WTC11 (cell line): ENCODE measurements at regions not wholly inside any gene's neighbourhood (a gene's known extent, or its start where the extent isn't known, plus 50 kb on each side); places are given as distances from the start of the nearest gene placed in this dataset.

Experiments used
- ATAC-seq: fragments of 200-7000 bp; cut with Tn5 transposase; 2 replicates; pipeline ENCODE4 v1.10.0; 2021; ENCODE audit warnings: mild to moderate bottlenecking, moderate library complexity
- CTCF ChIA-PET: fragments of 300-600 bp; sonication (Branson Sonifier 250); formaldehyde crosslinking; loops from one replicate; lab custom pipeline; 2021; ENCODE audit warnings: antibody characterized with exemption; lab: Charles Lee
- POLR2A ChIA-PET: fragments of 350-600 bp; sonication (Branson Sonifier 250); formaldehyde crosslinking; loops from one replicate; lab custom pipeline; 2021; ENCODE audit warnings: antibody characterized with exemption; lab: Charles Lee
- DNase-seq: peaks from one replicate; pipeline ENCODE4 v3.0.0; 2021; ENCODE audit warnings: low spot score
- H3K27ac Mint-ChIP-seq: 2 replicates; pipeline ENCODE4 v1.8.0; 2021; ENCODE audit warnings: mixed read lengths
- H3K27me3 Mint-ChIP-seq: 2 replicates; pipeline ENCODE4 v1.8.0; 2021; ENCODE audit warnings: low read depth, mild to moderate bottlenecking, moderate library complexity, mixed read lengths
- H3K36me3 Mint-ChIP-seq: 2 replicates; pipeline ENCODE4 v1.8.0; 2021; ENCODE audit warnings: mixed read lengths
- H3K4me1 Mint-ChIP-seq: 2 replicates; pipeline ENCODE4 v1.8.0; 2022; ENCODE audit warnings: mixed read lengths
- H3K4me3 Mint-ChIP-seq: 2 replicates; pipeline ENCODE4 v1.8.0; 2021; ENCODE audit warnings: mild to moderate bottlenecking, moderate library complexity, mixed read lengths
- H3K9me3 Mint-ChIP-seq: 2 replicates; pipeline ENCODE4 v1.8.0; 2021; ENCODE audit warnings: mixed read lengths
- AR ChIP-seq: fragments of 250-450 bp; sonication (Bioruptor Pico); IDR thresholded peaks from 2 replicates; pipeline ENCODE4 v1.9.0; 2021; ENCODE audit warnings: mild to moderate bottlenecking
- E2F1 ChIP-seq: sonication (generic); formaldehyde crosslinking; IDR thresholded peaks from 2 replicates; pipeline ENCODE4 v1.8.0; 2022; ENCODE audit warnings: mild to moderate bottlenecking, missing genetic modification reagents
- ETV6 ChIP-seq: sonication (generic); formaldehyde crosslinking; IDR thresholded peaks from 2 replicates; pipeline ENCODE4 v1.8.1; 2022; ENCODE audit warnings: mild to moderate bottlenecking, missing genetic modification reagents
- FOXP1 ChIP-seq: sonication (generic); formaldehyde crosslinking; IDR thresholded peaks from 2 replicates; pipeline ENCODE4 v1.8.0; 2022; ENCODE audit warnings: missing genetic modification reagents, mild to moderate bottlenecking, moderate library complexity, borderline replicate concordance
- FOXP4 ChIP-seq: sonication (generic); formaldehyde crosslinking; IDR thresholded peaks from 2 replicates; pipeline ENCODE4 v1.8.0; 2022; ENCODE audit warnings: mild to moderate bottlenecking, missing genetic modification reagents
- GABPB1 ChIP-seq: sonication (generic); formaldehyde crosslinking; IDR thresholded peaks from 2 replicates; pipeline ENCODE4 v1.8.1; 2023; ENCODE audit warnings: mild to moderate bottlenecking, missing genetic modification reagents
- GRHL2 ChIP-seq: fragments of 250-450 bp; sonication (Bioruptor Pico); IDR thresholded peaks from 2 replicates; pipeline ENCODE4 v1.8.0; 2022; ENCODE audit warnings: mild to moderate bottlenecking, moderate library complexity; ENCODE audit not compliant: insufficient replicate concordance, severe bottlenecking
- JAZF1 ChIP-seq: fragments of 250-450 bp; sonication (Bioruptor Pico); IDR thresholded peaks from 2 replicates; pipeline ENCODE4 v1.9.0; 2021; ENCODE audit warnings: moderate library complexity, mild to moderate bottlenecking, inconsistent platforms
- NFYB ChIP-seq: sonication (generic); formaldehyde crosslinking; conservative IDR thresholded peaks from 2 replicates; pipeline ENCODE4 v1.8.0; 2022; ENCODE audit warnings: low read depth, missing genetic modification reagents
- NR2C2 ChIP-seq: sonication (generic); formaldehyde crosslinking; IDR thresholded peaks from 2 replicates; pipeline ENCODE4 v1.8.0; 2022; ENCODE audit warnings: mild to moderate bottlenecking, missing genetic modification reagents
- RORB ChIP-seq: fragments of 250-450 bp; sonication (Bioruptor Pico); IDR thresholded peaks from 2 replicates; pipeline ENCODE4 v1.9.0; 2021; ENCODE audit warnings: mild to moderate bottlenecking
- SMAD3 ChIP-seq: sonication (generic); formaldehyde crosslinking; IDR thresholded peaks from 2 replicates; pipeline ENCODE4 v1.8.0; 2022; ENCODE audit warnings: missing genetic modification reagents, mild to moderate bottlenecking, borderline replicate concordance
- SP1 ChIP-seq: sonication (generic); formaldehyde crosslinking; conservative IDR thresholded peaks from 2 replicates; pipeline ENCODE4 v1.8.1; 2022; ENCODE audit warnings: missing genetic modification reagents
- STAT6 ChIP-seq: sonication (generic); formaldehyde crosslinking; conservative IDR thresholded peaks from 2 replicates; pipeline ENCODE4 v1.8.1; 2023; ENCODE audit warnings: mild to moderate bottlenecking, low read depth, missing genetic modification reagents, moderate library complexity
- TEAD4 ChIP-seq: sonication (generic); formaldehyde crosslinking; IDR thresholded peaks from 2 replicates; pipeline ENCODE4 v1.8.0; 2022; ENCODE audit warnings: mild to moderate bottlenecking, missing genetic modification reagents
- USF2 ChIP-seq: sonication (generic); formaldehyde crosslinking; IDR thresholded peaks from 2 replicates; pipeline ENCODE4 v1.8.1; 2023; ENCODE audit warnings: mild to moderate bottlenecking, missing genetic modification reagents, moderate library complexity
- ZMAT4 ChIP-seq: fragments of 250-450 bp; sonication (Bioruptor Pico); IDR thresholded peaks from 2 replicates; pipeline ENCODE4 v1.9.0; 2021; ENCODE audit warnings: mild to moderate bottlenecking
- ZNF121 ChIP-seq: sonication (generic); formaldehyde crosslinking; IDR thresholded peaks from 2 replicates; pipeline ENCODE4 v1.8.0; 2023; ENCODE audit warnings: missing genetic modification reagents
- ZNF232 ChIP-seq: sonication (generic); formaldehyde crosslinking; IDR thresholded peaks from 2 replicates; pipeline ENCODE4 v1.8.0; 2022; ENCODE audit warnings: mild to moderate bottlenecking, missing genetic modification reagents
- ZNF263 ChIP-seq: sonication (generic); formaldehyde crosslinking; IDR thresholded peaks from 2 replicates; pipeline ENCODE4 v1.8.1; 2022; ENCODE audit warnings: low read depth, mild to moderate bottlenecking, moderate library complexity, missing genetic modification reagents
- ZNF416 ChIP-seq: fragments of 250-450 bp; sonication (Bioruptor Pico); IDR thresholded peaks from 2 replicates; pipeline ENCODE4 v1.9.0; 2021; ENCODE audit warnings: mild to moderate bottlenecking, inconsistent platforms
- ZNF532 ChIP-seq: fragments of 250-450 bp; sonication (Bioruptor Pico); IDR thresholded peaks from 2 replicates; pipeline ENCODE4 v1.9.0; 2021; ENCODE audit warnings: mild to moderate bottlenecking, borderline replicate concordance
- ZNF671 ChIP-seq: fragments of 250-450 bp; sonication (Bioruptor Pico); IDR thresholded peaks from 2 replicates; pipeline ENCODE4 v1.8.0; 2021; ENCODE audit warnings: mild to moderate bottlenecking

- TF ChIP-seq RORB (CRISPR knock-in tag): no peak
- no peak for TF ChIP-seq SP1 (CRISPR knock-in tag)
- TF ChIP-seq ZMAT4: no peak
- TF ChIP-seq FOXP1: no peak
- no peak for TF ChIP-seq ZNF671 (CRISPR knock-in tag)
- TF ChIP-seq NFYB (CRISPR knock-in tag): no peak
- no peak for TF ChIP-seq GRHL2
- no peak for TF ChIP-seq ZNF232 (CRISPR knock-in tag)
- TF ChIP-seq AR (CRISPR knock-in tag): no peak
- TF ChIP-seq ZNF121: no peak
- TF ChIP-seq NR2C2 (CRISPR knock-in tag): no peak
- no peak for TF ChIP-seq ZNF532 (CRISPR knock-in tag)
- no peak for TF ChIP-seq GABPB1 (CRISPR knock-in tag)
- no peak for TF ChIP-seq ZNF416 (CRISPR knock-in tag)
- no peak for TF ChIP-seq SMAD3 (CRISPR knock-in tag)
- no peak for TF ChIP-seq E2F1
- no peak for TF ChIP-seq JAZF1 (CRISPR knock-in tag)
- TF ChIP-seq ETV6 (CRISPR knock-in tag): no peak
- TF ChIP-seq USF2: no peak
- TF ChIP-seq, all 79 proteins: peak for 0
- CTCF ChIA-PET: interaction anchor here (0.6 to 3.1 kb wide), 13 partner anchors 8 to 157 kb away, joined by 3 to 42 read pairs (median 5); no protein-coding TSS in a partner anchor
- POLR2A ChIA-PET: no interaction called here
- Mint-ChIP-seq H3K27ac (no peak overlapping the region), H3K4me3 (no peak overlapping the region), H3K27me3 (peaks cover 32% of the 10 kb centered on the region), H3K36me3 (no peaks in the 10 kb centered on the region), H3K9me3 (no peaks in the 10 kb centered on the region), H3K4me1 (no peaks in the 10 kb centered on the region)
- ATAC-seq: peak; percentile 65
- DNase-seq: no peak
These were observed 167.1 kb upstream of the OR4E1 start for GRCh38 chr14:21840765-21841164.

- Mint-ChIP-seq H3K27me3 (peaks cover 16% of the 10 kb centered on the region), H3K27ac (no peak overlapping the region), H3K4me3 (no peak overlapping the region), H3K36me3 (no peaks in the 10 kb centered on the region), H3K9me3 (no peaks in the 10 kb centered on the region), H3K4me1 (peaks cover 7% of the 10 kb centered on the region)
- ChIA-PET CTCF (no interaction called here), POLR2A (no interaction called here)
- no peak for DNase-seq
- ATAC-seq: no peak
- no peak for TF ChIP-seq NFYB (CRISPR knock-in tag)
- TF ChIP-seq TEAD4: no peak
- no peak for TF ChIP-seq STAT6 (CRISPR knock-in tag)
- TF ChIP-seq NR2C2 (CRISPR knock-in tag): no peak
- TF ChIP-seq SP1 (CRISPR knock-in tag): no peak
- TF ChIP-seq FOXP4 (CRISPR knock-in tag): no peak
- TF ChIP-seq SMAD3 (CRISPR knock-in tag): no peak
- TF ChIP-seq GRHL2: no peak
- TF ChIP-seq ZNF263 (CRISPR knock-in tag): no peak
These were observed 160.2 kb upstream of the OR4E1 start for GRCh38 chr14:21833836-21834235.
